Nephron progenitor cell (in vitro differentiated cells): ENCODE measurements at regions not wholly inside any gene's neighbourhood (a gene's known extent, or its start where the extent isn't known, plus 50 kb on each side); places are given as distances from the start of the nearest gene placed in this dataset.

ENCODE experiments used
- DNase-seq: peaks from one replicate; pipeline ENCODE4 v3.0.0; 2021
- H3K27ac Mint-ChIP-seq: 2 replicates; pipeline ENCODE4 v1.8.0; 2021; ENCODE audit warnings: mild to moderate bottlenecking, moderate library complexity, mixed read lengths
- H3K27me3 Mint-ChIP-seq: 2 replicates; pipeline ENCODE4 v1.8.0; 2021; ENCODE audit warnings: mild to moderate bottlenecking, low read depth, mixed read lengths; ENCODE audit not compliant: poor library complexity
- H3K36me3 Mint-ChIP-seq: 2 replicates; pipeline ENCODE4 v1.8.0; 2021; ENCODE audit warnings: low read depth, mixed read lengths
- H3K4me1 Mint-ChIP-seq: 2 replicates; pipeline ENCODE4 v1.8.0; 2021; ENCODE audit warnings: mixed read lengths
- H3K4me3 Mint-ChIP-seq: 2 replicates; pipeline ENCODE4 v1.8.0; 2021; ENCODE audit warnings: mild to moderate bottlenecking, moderate library complexity, mixed read lengths
- H3K9me3 Mint-ChIP-seq: 2 replicates; pipeline ENCODE4 v1.8.0; 2021; ENCODE audit warnings: mild to moderate bottlenecking, moderate library complexity, mixed read lengths
- TF ChIP-seq, protein P1 (sequence below): fragments of 200-600 bp; sonication (generic); IDR thresholded peaks from 2 replicates; pipeline ENCODE4 v1.5.0; 2021; ENCODE audit warnings: antibody characterized with exemption

DNA sequence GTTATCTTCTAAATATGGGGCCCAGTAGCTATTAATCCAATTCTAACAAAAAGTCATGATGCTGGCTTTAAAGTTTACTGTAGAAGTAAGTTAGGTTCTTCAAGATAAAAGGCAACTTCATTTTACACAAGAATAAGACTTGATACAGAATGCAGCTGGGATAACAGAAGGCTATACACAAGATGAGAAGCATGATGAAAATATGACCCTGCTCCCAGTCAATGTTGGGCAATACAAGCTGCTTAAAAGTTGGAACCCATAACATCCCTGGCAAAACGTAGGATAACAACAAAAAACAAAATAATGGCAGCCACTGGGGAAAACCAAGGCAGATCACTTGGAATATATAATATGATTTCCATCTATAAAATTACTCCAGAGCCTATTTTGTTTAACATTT, 87.6 kb upstream of the RSPO3 start:
- Mint-ChIP-seq H3K9me3 (no peaks in the 10 kb centered on the region), H3K36me3 (no peaks in the 10 kb centered on the region), H3K27me3 (no peaks in the 10 kb centered on the region), H3K27ac (no peak overlapping the region), H3K4me1 (no peaks in the 10 kb centered on the region), H3K4me3 (no peak overlapping the region)
- DNase-seq: no peak
- TF ChIP-seq, protein P1, sequence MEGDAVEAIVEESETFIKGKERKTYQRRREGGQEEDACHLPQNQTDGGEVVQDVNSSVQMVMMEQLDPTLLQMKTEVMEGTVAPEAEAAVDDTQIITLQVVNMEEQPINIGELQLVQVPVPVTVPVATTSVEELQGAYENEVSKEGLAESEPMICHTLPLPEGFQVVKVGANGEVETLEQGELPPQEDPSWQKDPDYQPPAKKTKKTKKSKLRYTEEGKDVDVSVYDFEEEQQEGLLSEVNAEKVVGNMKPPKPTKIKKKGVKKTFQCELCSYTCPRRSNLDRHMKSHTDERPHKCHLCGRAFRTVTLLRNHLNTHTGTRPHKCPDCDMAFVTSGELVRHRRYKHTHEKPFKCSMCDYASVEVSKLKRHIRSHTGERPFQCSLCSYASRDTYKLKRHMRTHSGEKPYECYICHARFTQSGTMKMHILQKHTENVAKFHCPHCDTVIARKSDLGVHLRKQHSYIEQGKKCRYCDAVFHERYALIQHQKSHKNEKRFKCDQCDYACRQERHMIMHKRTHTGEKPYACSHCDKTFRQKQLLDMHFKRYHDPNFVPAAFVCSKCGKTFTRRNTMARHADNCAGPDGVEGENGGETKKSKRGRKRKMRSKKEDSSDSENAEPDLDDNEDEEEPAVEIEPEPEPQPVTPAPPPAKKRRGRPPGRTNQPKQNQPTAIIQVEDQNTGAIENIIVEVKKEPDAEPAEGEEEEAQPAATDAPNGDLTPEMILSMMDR: no peak

DNA sequence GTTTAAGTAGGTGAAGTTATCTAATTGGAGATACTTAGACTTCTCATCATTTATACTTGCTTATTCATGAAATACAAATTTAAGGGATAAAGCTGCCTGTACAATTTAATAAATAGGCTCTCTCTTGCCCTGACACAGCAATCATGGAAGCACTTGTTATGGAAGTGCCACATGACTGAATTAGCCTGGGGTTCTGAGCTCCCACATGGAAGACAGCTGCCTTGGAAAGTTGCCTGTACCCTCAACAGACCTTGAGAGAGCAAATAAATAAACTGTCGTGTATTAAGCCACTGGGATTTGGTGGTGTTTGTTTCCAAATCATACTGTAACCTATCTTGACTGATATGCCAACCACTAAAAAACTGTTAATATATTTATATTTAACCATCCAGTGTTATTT, 87.0 kb upstream of the RSPO3 start:
- no peak for DNase-seq
- H3K36me3 Mint-ChIP-seq: no peaks in the 10 kb centered on the region
- TF ChIP-seq, protein P1: no peak
- no peaks in the 10 kb centered on the region for H3K27me3 Mint-ChIP-seq
- no peaks in the 10 kb centered on the region for H3K4me1 Mint-ChIP-seq
- H3K27ac Mint-ChIP-seq: no peak overlapping the region
- no peaks in the 10 kb centered on the region for H3K9me3 Mint-ChIP-seq
- no peak overlapping the region for H3K4me3 Mint-ChIP-seq

GRCh38 chr6:127032971-127033370, 85.5 kb upstream of the RSPO3 start:
- Mint-ChIP-seq H3K4me1 (no peaks in the 10 kb centered on the region), H3K27me3 (no peaks in the 10 kb centered on the region), H3K4me3 (no peak overlapping the region), H3K9me3 (no peaks in the 10 kb centered on the region), H3K36me3 (peaks cover 5% of the 10 kb centered on the region), H3K27ac (no peak overlapping the region)
- TF ChIP-seq, protein P1: no peak
- DNase-seq: no peak

DNA sequence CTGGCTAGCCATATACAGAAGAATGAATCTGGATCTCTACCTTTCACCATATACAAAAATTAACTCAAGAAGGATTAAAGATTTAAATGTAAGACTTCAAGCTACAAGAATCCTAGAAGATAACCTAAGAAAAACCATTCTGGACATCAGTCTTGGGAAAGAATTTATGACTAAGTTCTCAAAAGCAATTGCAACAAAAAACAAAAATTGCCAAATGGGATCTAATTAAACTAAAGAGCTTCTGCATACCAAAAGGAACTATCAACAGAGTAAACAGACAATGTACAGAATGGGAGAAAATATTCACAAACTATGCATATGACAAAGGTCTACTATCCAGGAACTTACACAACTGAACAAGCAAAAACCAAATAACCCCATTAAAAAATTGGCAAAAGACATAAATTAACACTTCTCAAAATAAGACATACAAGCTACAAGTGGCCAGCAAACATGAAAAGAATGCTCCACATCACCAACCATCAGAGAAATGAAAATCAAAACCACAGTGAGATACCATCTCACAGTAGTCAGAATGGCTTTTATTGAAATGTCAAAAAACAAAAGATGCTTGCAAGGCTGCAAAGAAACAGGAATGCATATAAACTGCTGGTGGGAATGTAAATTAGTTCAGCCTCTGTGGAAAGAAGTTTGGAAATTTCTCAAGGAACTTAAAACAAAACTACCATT, 66.8 kb upstream of the RSPO3 start:
- Mint-ChIP-seq H3K27me3 (peaks cover 11% of the 10 kb centered on the region), H3K27ac (no peak overlapping the region), H3K4me1 (peaks cover 13% of the 10 kb centered on the region), H3K9me3 (peaks cover 45% of the 10 kb centered on the region), H3K36me3 (peaks cover 33% of the 10 kb centered on the region), H3K4me3 (no peak overlapping the region)
- no peak for DNase-seq
- TF ChIP-seq, protein P1: no peak

DNA sequence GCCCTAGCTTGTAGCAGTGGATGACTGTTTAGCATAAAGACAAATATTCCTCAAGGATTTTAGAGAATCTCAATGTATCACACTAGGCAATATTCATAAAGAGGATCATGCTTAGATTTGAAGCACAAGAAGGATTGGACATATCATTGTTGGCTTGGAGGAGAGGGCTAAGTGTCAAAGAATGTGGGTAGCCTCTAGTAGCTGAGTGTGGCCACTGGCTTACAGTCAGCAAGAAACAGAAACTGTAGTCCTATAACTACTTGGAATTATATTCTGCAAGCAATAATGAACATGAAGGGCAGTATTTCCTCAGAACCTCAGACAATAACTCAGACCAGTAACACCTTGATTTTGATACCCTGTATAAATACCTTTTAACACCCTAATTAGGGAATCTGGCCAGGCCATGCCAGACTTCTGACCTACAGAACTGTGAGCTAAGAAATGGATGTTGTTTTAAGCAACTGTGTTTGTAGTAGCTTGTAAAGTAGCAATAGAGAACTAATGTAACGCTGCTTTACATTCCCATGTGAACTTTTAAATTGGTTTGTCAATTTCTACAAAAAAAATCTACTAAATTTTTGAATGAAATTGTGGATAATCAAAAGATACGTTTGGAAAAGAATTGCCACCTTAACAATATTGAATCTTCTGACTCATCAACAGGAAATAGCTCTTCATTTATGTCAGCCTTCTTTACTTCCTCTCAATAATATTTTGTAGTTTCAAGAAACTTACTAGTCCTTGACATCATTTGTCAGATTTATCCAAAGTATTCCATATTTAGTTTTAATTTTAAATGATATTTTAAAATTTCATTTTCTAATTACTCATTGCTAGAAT, 65.2 kb upstream of the RSPO3 start:
- Mint-ChIP-seq H3K4me3 (no peak overlapping the region), H3K4me1 (peaks cover 13% of the 10 kb centered on the region), H3K27me3 (peaks cover 6% of the 10 kb centered on the region), H3K9me3 (peaks cover 40% of the 10 kb centered on the region), H3K36me3 (peaks cover 35% of the 10 kb centered on the region), H3K27ac (no peak overlapping the region)
- TF ChIP-seq, protein P1: no peak
- DNase-seq: no peak
